WTC11 (cell line): ENCODE measurements at regions not wholly inside any gene's neighbourhood (a gene's known extent, or its start where the extent isn't known, plus 50 kb on each side); places are given as distances from the start of the nearest gene placed in this dataset.
A peak's percentile ranks its signal among the peaks of the same experiment; 100 is the strongest.

Experiments
- ATAC-seq: fragments of 200-7000 bp; cut with Tn5 transposase; 2 replicates; pipeline ENCODE4 v1.10.0; 2021; ENCODE audit warnings: mild to moderate bottlenecking, moderate library complexity
- CTCF ChIA-PET: fragments of 300-600 bp; sonication (Branson Sonifier 250); formaldehyde crosslinking; loops from one replicate; lab custom pipeline; 2021; ENCODE audit warnings: antibody characterized with exemption; lab: Charles Lee
- POLR2A ChIA-PET: fragments of 350-600 bp; sonication (Branson Sonifier 250); formaldehyde crosslinking; loops from one replicate; lab custom pipeline; 2021; ENCODE audit warnings: antibody characterized with exemption; lab: Charles Lee
- DNase-seq: peaks from one replicate; pipeline ENCODE4 v3.0.0; 2021; ENCODE audit warnings: low spot score
- H3K27ac Mint-ChIP-seq: 2 replicates; pipeline ENCODE4 v1.8.0; 2021; ENCODE audit warnings: mixed read lengths
- H3K27me3 Mint-ChIP-seq: 2 replicates; pipeline ENCODE4 v1.8.0; 2021; ENCODE audit warnings: low read depth, mild to moderate bottlenecking, moderate library complexity, mixed read lengths
- H3K36me3 Mint-ChIP-seq: 2 replicates; pipeline ENCODE4 v1.8.0; 2021; ENCODE audit warnings: mixed read lengths
- H3K4me1 Mint-ChIP-seq: 2 replicates; pipeline ENCODE4 v1.8.0; 2022; ENCODE audit warnings: mixed read lengths
- H3K4me3 Mint-ChIP-seq: 2 replicates; pipeline ENCODE4 v1.8.0; 2021; ENCODE audit warnings: mild to moderate bottlenecking, moderate library complexity, mixed read lengths
- H3K9me3 Mint-ChIP-seq: 2 replicates; pipeline ENCODE4 v1.8.0; 2021; ENCODE audit warnings: mixed read lengths
- CREM ChIP-seq: sonication (generic); formaldehyde crosslinking; IDR thresholded peaks from 2 replicates; pipeline ENCODE4 v1.8.1; 2022; ENCODE audit warnings: mild to moderate bottlenecking, missing genetic modification reagents, moderate library complexity
- ESRRA ChIP-seq: sonication (generic); formaldehyde crosslinking; IDR thresholded peaks from 2 replicates; pipeline ENCODE4 v1.8.1; 2022; ENCODE audit warnings: mild to moderate bottlenecking, missing genetic modification reagents, borderline replicate concordance
- ETV6 ChIP-seq: sonication (generic); formaldehyde crosslinking; IDR thresholded peaks from 2 replicates; pipeline ENCODE4 v1.8.1; 2022; ENCODE audit warnings: mild to moderate bottlenecking, missing genetic modification reagents
- IRF2 ChIP-seq: sonication (generic); formaldehyde crosslinking; IDR thresholded peaks from 2 replicates; pipeline ENCODE4 v1.8.0; 2022; ENCODE audit warnings: low read depth, missing genetic modification reagents, borderline replicate concordance
- JAZF1 ChIP-seq: fragments of 250-450 bp; sonication (Bioruptor Pico); IDR thresholded peaks from 2 replicates; pipeline ENCODE4 v1.9.0; 2021; ENCODE audit warnings: moderate library complexity, mild to moderate bottlenecking, inconsistent platforms
- JUN ChIP-seq: sonication (generic); formaldehyde crosslinking; IDR thresholded peaks from 2 replicates; pipeline ENCODE4 v1.8.0; 2023; ENCODE audit warnings: mild to moderate bottlenecking, missing genetic modification reagents
- MXD4 ChIP-seq: fragments of 250-450 bp; sonication (Bioruptor Pico); IDR thresholded peaks from 2 replicates; pipeline ENCODE4 v1.8.0; 2021; ENCODE audit warnings: mild to moderate bottlenecking, moderate library complexity, borderline replicate concordance
- NR2C2 ChIP-seq: sonication (generic); formaldehyde crosslinking; IDR thresholded peaks from 2 replicates; pipeline ENCODE4 v1.8.0; 2022; ENCODE audit warnings: mild to moderate bottlenecking, missing genetic modification reagents
- RORB ChIP-seq: fragments of 250-450 bp; sonication (Bioruptor Pico); IDR thresholded peaks from 2 replicates; pipeline ENCODE4 v1.9.0; 2021; ENCODE audit warnings: mild to moderate bottlenecking
- SOX15 ChIP-seq: fragments of 250-450 bp; sonication (Bioruptor Pico); IDR thresholded peaks from 2 replicates; pipeline ENCODE4 v1.9.0; 2021; ENCODE audit warnings: mild to moderate bottlenecking
- ZBTB21 ChIP-seq: sonication (generic); formaldehyde crosslinking; IDR thresholded peaks from 2 replicates; pipeline ENCODE4 v1.8.1; 2023; ENCODE audit warnings: mild to moderate bottlenecking, missing genetic modification reagents, borderline replicate concordance
- ZNF121 ChIP-seq: sonication (generic); formaldehyde crosslinking; IDR thresholded peaks from 2 replicates; pipeline ENCODE4 v1.8.0; 2023; ENCODE audit warnings: missing genetic modification reagents
- ZNF138 ChIP-seq: sonication (generic); formaldehyde crosslinking; conservative IDR thresholded peaks from 2 replicates; pipeline ENCODE4 v1.8.1; 2022; ENCODE audit warnings: mild to moderate bottlenecking, moderate library complexity, missing genetic modification reagents
- ZNF416 ChIP-seq: fragments of 250-450 bp; sonication (Bioruptor Pico); IDR thresholded peaks from 2 replicates; pipeline ENCODE4 v1.9.0; 2021; ENCODE audit warnings: mild to moderate bottlenecking, inconsistent platforms
- TF ChIP-seq, protein P1 (sequence below): sonication (generic); formaldehyde crosslinking; IDR thresholded peaks from 2 replicates; pipeline ENCODE4 v1.8.1; 2022; ENCODE audit warnings: mild to moderate bottlenecking, moderate library complexity, missing genetic modification reagents
- TF ChIP-seq, protein P2 (sequence below): sonication (generic); formaldehyde crosslinking; IDR thresholded peaks from 2 replicates; pipeline ENCODE4 v1.8.0; 2022; ENCODE audit warnings: mild to moderate bottlenecking, missing genetic modification reagents
- TF ChIP-seq, protein P3 (sequence below): sonication (generic); formaldehyde crosslinking; IDR thresholded peaks from 2 replicates; pipeline ENCODE4 v1.8.1; 2023; ENCODE audit warnings: mild to moderate bottlenecking, missing genetic modification reagents, moderate library complexity
- TF ChIP-seq, protein P4 (sequence below): sonication (generic); formaldehyde crosslinking; IDR thresholded peaks from 2 replicates; pipeline ENCODE4 v1.8.1; 2022; ENCODE audit warnings: mild to moderate bottlenecking, missing genetic modification reagents, moderate library complexity, borderline replicate concordance
- TF ChIP-seq, protein P5 (sequence below): sonication (generic); formaldehyde crosslinking; IDR thresholded peaks from 2 replicates; pipeline ENCODE4 v1.8.0; 2023; ENCODE audit warnings: mild to moderate bottlenecking, missing genetic modification reagents
- TF ChIP-seq, protein P6 (sequence below): sonication (generic); formaldehyde crosslinking; IDR thresholded peaks from 2 replicates; pipeline ENCODE4 v1.8.1; 2023; ENCODE audit warnings: mild to moderate bottlenecking, moderate library complexity, missing genetic modification reagents
- TF ChIP-seq, protein P7 (sequence below): sonication (generic); formaldehyde crosslinking; IDR thresholded peaks from 2 replicates; pipeline ENCODE4 v1.8.0; 2022; ENCODE audit warnings: mild to moderate bottlenecking, missing genetic modification reagents

DNA sequence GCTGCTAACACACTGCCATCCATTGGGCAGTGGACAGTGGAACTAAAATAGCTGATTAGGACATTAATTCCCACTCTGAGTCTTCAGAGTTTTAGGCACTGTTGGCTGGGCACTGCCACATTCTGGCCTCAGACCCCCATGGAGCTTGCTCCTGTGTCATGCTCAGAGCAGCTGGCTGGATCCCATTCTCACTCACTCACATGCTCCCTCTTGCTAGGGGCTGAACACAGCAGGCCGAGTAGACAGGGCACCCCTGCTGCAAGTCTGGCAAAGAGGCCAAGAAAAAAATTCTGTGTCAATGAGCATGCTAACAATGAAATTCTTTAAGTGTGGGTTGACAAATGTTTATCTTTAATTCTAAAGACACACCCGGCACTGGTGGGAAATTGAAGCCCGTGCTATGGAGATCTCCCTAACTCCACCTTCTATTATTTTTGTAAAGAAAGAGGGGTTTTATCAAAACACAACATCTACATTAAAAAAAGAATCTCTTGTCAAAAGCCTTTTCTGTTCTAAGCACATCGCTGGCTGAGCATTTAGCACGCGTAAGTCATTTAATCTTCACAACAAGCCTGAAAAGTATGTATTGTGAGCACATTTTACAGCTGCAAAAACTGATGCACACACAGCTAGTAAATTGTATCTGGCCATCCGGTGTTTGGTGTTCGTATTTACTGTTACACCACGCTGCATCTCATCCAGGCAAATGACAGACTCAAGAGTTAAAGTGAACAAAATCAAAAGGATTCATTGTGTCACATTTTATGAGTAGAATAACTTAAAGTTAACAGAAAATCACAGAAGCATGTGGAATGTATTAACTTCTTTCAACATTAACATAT, 362.1 kb downstream of the PLOD2 start:
- Mint-ChIP-seq H3K4me3 (no peak overlapping the region), H3K27ac (no peak overlapping the region)
- DNase-seq = peak; percentile 15

DNA sequence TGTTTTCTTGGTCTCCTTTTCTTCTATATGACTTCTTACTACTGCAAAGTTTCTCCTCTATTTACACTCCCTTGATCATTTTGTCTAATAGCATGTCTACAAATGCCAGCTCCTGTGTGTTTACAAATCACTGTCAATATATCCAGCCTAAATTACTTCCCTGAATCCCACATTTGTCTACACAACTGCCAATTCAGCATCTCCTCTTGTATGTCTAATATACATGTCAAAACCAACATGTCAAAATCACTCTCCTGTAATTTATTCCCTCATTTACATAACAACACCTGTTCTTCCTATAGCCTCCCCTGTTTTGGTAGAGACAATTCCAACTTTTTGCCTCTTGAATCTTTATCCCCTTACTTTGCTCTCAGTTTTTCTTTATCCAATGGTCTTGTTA, 359.3 kb downstream of the PLOD2 start:
- Mint-ChIP-seq H3K4me1 (peaks cover 35% of the 10 kb centered on the region), H3K4me3 (no peak overlapping the region), H3K9me3 (peaks cover 1% of the 10 kb centered on the region), H3K36me3 (peaks cover under 1% of the 10 kb centered on the region; the same call in 1 of the 2 replicates), H3K27me3 (no peaks in the 10 kb centered on the region), H3K27ac (0 out of 2 replicates have a peak overlapping the region, but pooled peaks have one; percentile 3)
- POLR2A ChIA-PET = no interaction called here
- DNase-seq (no peak), ATAC-seq (no peak)
- CTCF ChIA-PET = no interaction called here
- TF ChIP-seq, protein P1, sequence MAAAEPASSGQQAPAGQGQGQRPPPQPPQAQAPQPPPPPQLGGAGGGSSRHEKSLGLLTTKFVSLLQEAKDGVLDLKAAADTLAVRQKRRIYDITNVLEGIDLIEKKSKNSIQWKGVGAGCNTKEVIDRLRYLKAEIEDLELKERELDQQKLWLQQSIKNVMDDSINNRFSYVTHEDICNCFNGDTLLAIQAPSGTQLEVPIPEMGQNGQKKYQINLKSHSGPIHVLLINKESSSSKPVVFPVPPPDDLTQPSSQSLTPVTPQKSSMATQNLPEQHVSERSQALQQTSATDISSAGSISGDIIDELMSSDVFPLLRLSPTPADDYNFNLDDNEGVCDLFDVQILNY = no peak
- TF ChIP-seq ESRRA (CRISPR knock-in tag) = no peak
- TF ChIP-seq IRF2 (CRISPR knock-in tag) = no peak
- TF ChIP-seq ETV6 (CRISPR knock-in tag) = no peak
- TF ChIP-seq JAZF1 (CRISPR knock-in tag) = no peak
- TF ChIP-seq ZNF416 (CRISPR knock-in tag) = no peak
- TF ChIP-seq, protein P2, sequence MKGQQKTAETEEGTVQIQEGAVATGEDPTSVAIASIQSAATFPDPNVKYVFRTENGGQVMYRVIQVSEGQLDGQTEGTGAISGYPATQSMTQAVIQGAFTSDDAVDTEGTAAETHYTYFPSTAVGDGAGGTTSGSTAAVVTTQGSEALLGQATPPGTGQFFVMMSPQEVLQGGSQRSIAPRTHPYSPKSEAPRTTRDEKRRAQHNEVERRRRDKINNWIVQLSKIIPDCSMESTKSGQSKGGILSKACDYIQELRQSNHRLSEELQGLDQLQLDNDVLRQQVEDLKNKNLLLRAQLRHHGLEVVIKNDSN = no peak
- TF ChIP-seq, protein P3, sequence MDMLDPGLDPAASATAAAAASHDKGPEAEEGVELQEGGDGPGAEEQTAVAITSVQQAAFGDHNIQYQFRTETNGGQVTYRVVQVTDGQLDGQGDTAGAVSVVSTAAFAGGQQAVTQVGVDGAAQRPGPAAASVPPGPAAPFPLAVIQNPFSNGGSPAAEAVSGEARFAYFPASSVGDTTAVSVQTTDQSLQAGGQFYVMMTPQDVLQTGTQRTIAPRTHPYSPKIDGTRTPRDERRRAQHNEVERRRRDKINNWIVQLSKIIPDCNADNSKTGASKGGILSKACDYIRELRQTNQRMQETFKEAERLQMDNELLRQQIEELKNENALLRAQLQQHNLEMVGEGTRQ = no peak
- TF ChIP-seq, protein P4, sequence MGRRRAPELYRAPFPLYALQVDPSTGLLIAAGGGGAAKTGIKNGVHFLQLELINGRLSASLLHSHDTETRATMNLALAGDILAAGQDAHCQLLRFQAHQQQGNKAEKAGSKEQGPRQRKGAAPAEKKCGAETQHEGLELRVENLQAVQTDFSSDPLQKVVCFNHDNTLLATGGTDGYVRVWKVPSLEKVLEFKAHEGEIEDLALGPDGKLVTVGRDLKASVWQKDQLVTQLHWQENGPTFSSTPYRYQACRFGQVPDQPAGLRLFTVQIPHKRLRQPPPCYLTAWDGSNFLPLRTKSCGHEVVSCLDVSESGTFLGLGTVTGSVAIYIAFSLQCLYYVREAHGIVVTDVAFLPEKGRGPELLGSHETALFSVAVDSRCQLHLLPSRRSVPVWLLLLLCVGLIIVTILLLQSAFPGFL (CRISPR knock-in tag) = no peak
- no peak for TF ChIP-seq ZNF121 (CRISPR knock-in tag)
- no peak for TF ChIP-seq ZNF138
- TF ChIP-seq NR2C2 = no peak
- TF ChIP-seq, protein P5, sequence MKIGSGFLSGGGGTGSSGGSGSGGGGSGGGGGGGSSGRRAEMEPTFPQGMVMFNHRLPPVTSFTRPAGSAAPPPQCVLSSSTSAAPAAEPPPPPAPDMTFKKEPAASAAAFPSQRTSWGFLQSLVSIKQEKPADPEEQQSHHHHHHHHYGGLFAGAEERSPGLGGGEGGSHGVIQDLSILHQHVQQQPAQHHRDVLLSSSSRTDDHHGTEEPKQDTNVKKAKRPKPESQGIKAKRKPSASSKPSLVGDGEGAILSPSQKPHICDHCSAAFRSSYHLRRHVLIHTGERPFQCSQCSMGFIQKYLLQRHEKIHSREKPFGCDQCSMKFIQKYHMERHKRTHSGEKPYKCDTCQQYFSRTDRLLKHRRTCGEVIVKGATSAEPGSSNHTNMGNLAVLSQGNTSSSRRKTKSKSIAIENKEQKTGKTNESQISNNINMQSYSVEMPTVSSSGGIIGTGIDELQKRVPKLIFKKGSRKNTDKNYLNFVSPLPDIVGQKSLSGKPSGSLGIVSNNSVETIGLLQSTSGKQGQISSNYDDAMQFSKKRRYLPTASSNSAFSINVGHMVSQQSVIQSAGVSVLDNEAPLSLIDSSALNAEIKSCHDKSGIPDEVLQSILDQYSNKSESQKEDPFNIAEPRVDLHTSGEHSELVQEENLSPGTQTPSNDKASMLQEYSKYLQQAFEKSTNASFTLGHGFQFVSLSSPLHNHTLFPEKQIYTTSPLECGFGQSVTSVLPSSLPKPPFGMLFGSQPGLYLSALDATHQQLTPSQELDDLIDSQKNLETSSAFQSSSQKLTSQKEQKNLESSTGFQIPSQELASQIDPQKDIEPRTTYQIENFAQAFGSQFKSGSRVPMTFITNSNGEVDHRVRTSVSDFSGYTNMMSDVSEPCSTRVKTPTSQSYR (CRISPR knock-in tag) = no peak
- no peak for TF ChIP-seq JUN (CRISPR knock-in tag)

More for the DNA sequence above, 362.1 kb downstream of the PLOD2 start:
- POLR2A ChIA-PET = no interaction called here
- Mint-ChIP-seq H3K27me3 (no peaks in the 10 kb centered on the region; the same call in 1 of the 2 replicates), H3K4me1 (peaks cover 35% of the 10 kb centered on the region), H3K36me3 (peaks cover 25% of the 10 kb centered on the region), H3K9me3 (peaks cover 29% of the 10 kb centered on the region)
- TF ChIP-seq RORB = no peak
- TF ChIP-seq, protein P6, sequence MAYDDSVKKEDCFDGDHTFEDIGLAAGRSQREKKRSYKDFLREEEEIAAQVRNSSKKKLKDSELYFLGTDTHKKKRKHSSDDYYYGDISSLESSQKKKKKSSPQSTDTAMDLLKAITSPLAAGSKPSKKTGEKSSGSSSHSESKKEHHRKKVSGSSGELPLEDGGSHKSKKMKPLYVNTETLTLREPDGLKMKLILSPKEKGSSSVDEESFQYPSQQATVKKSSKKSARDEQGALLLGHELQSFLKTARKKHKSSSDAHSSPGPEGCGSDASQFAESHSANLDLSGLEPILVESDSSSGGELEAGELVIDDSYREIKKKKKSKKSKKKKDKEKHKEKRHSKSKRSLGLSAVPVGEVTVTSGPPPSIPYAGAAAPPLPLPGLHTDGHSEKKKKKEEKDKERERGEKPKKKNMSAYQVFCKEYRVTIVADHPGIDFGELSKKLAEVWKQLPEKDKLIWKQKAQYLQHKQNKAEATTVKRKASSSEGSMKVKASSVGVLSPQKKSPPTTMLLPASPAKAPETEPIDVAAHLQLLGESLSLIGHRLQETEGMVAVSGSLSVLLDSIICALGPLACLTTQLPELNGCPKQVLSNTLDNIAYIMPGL = no peak
- TF ChIP-seq MXD4 = no peak
- TF ChIP-seq SOX15 (CRISPR knock-in tag) = no peak
- no peak for TF ChIP-seq ZNF121 (CRISPR knock-in tag)
- TF ChIP-seq, protein P7, sequence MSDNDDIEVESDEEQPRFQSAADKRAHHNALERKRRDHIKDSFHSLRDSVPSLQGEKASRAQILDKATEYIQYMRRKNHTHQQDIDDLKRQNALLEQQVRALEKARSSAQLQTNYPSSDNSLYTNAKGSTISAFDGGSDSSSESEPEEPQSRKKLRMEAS = 0 out of 2 replicates have a peak, but pooled peaks have one; percentile 16
- TF ChIP-seq ZBTB21 = no peak
- no peak for TF ChIP-seq CREM
- ATAC-seq = peak; percentile 83
- CTCF ChIA-PET = interaction anchor here (1.4 to 1.7 kb wide), 2 partner anchors 13 to 22 kb away, joined by 4 to 7 read pairs; no protein-coding TSS in a partner anchor
